ENCODE measurements at regions not wholly inside any gene's neighbourhood (a gene's known extent, or its start where the extent isn't known, plus 50 kb on each side); places are given as distances from the start of the nearest gene placed in this dataset.
"Not testable (repeated sequence)": the region's sequence is repeated elsewhere in the genome, so short reads cannot be mapped to it uniquely, and the experiment has no call there.

GRCh38 chr2:167632271-167632670, 615.1 kb downstream of the STK39 start:
- DNase-seq (ENCODE audit: extremely low read depth in 1 of 11, low read depth in 9 of 11, low spot score in 4 of 11), result not testable (repeated sequence)

GRCh38 chr2:167626961-167627360, 620.4 kb downstream of the STK39 start:
- no peak for DNase-seq (ENCODE audit: extremely low read depth in 1 of 11, low read depth in 9 of 11, low spot score in 4 of 11)

- DNase-seq (ENCODE audit: extremely low read depth in 1 of 11, low read depth in 9 of 11, low spot score in 4 of 11), result no peak
Measured at GRCh38 chr2:167626301-167626700, 621.1 kb downstream of the STK39 start.

- no peak for DNase-seq (ENCODE audit: extremely low read depth in 1 of 11, low read depth in 9 of 11, low spot score in 4 of 11)
Measured at GRCh38 chr2:167616997-167617396, 630.4 kb downstream of the STK39 start.

GRCh38 chr2:167613471-167613870, 633.9 kb downstream of the STK39 start:
- no peak for DNase-seq (ENCODE audit: extremely low read depth in 1 of 11, low read depth in 9 of 11, low spot score in 4 of 11)

- DNase-seq (ENCODE audit: extremely low read depth in 1 of 11, low read depth in 9 of 11, low spot score in 4 of 11), result no peak
Measured at GRCh38 chr2:167608487-167608886, 638.9 kb downstream of the STK39 start.

- no peak for DNase-seq (ENCODE audit: extremely low read depth in 1 of 11, low read depth in 9 of 11, low spot score in 4 of 11)
Measured at GRCh38 chr2:167607731-167608130, 639.7 kb downstream of the STK39 start.

GRCh38 chr2:167607211-167607610, 640.2 kb downstream of the STK39 start:
- DNase-seq (ENCODE audit: extremely low read depth in 1 of 11, low read depth in 9 of 11, low spot score in 4 of 11), result no peak

GRCh38 chr2:167602122-167602521, 645.3 kb downstream of the STK39 start:
- no peak for DNase-seq (ENCODE audit: extremely low read depth in 1 of 11, low read depth in 9 of 11, low spot score in 4 of 11)

- DNase-seq (ENCODE audit: extremely low read depth in 1 of 11, low read depth in 9 of 11, low spot score in 4 of 11), result no peak
Measured at GRCh38 chr2:167599219-167599618, 648.2 kb downstream of the STK39 start.

- no peak for DNase-seq (ENCODE audit: extremely low read depth in 1 of 11, low read depth in 9 of 11, low spot score in 4 of 11)
Measured at GRCh38 chr2:167595839-167596471, 651.4 kb downstream of the STK39 start.

- DNase-seq (ENCODE audit: extremely low read depth in 1 of 11, low read depth in 9 of 11, low spot score in 4 of 11), result no peak
Measured at GRCh38 chr2:167595021-167595420, 652.4 kb downstream of the STK39 start.

GRCh38 chr2:167592441-167592840, 655.0 kb downstream of the STK39 start:
- DNase-seq (ENCODE audit: extremely low read depth in 1 of 11, low read depth in 9 of 11, low spot score in 4 of 11), result no peak

GRCh38 chr2:167582619-167583018, 664.8 kb downstream of the STK39 start:
- no peak for DNase-seq (ENCODE audit: extremely low read depth in 1 of 11, low read depth in 9 of 11, low spot score in 4 of 11)

- DNase-seq (ENCODE audit: extremely low read depth in 1 of 11, low read depth in 9 of 11, low spot score in 4 of 11), result no peak
Measured at GRCh38 chr2:167581961-167582574, 665.3 kb downstream of the STK39 start.

- DNase-seq (ENCODE audit: extremely low read depth in 1 of 11, low read depth in 9 of 11, low spot score in 4 of 11), result no peak
Measured at GRCh38 chr2:167579826-167580225, 667.6 kb downstream of the STK39 start.

- DNase-seq (ENCODE audit: extremely low read depth in 1 of 11, low read depth in 9 of 11, low spot score in 4 of 11), result no peak
Measured at GRCh38 chr2:167575276-167575675, 672.1 kb downstream of the STK39 start.

- no peak for DNase-seq (ENCODE audit: extremely low read depth in 1 of 11, low read depth in 9 of 11, low spot score in 4 of 11)
Measured at GRCh38 chr2:167572883-167573619, 674.3 kb downstream of the STK39 start.

GRCh38 chr2:167570370-167570769, 677.0 kb downstream of the STK39 start:
- no peak for DNase-seq (ENCODE audit: extremely low read depth in 1 of 11, low read depth in 9 of 11, low spot score in 4 of 11)

- not testable (repeated sequence) for DNase-seq (ENCODE audit: extremely low read depth in 1 of 11, low read depth in 9 of 11, low spot score in 4 of 11)
Measured at GRCh38 chr2:167563885-167564619, 675.8 kb downstream of the XIRP2 start.
